MM.1S (cell line): ENCODE measurements at regions not wholly inside any gene's neighbourhood (a gene's known extent, or its start where the extent isn't known, plus 50 kb on each side); places are given as distances from the start of the nearest gene placed in this dataset.

ENCODE experiments used
- DNase-seq: peaks from one replicate; pipeline ENCODE4 v3.0.0-alpha.2; 2015
- H2AFZ ChIP-seq: fragments of 300-600 bp; sonication (generic); 2 replicates; pipeline ENCODE4 v1.6.0; 2016; ENCODE audit warnings: antibody characterized with exemption, low read length
- H3F3A ChIP-seq: fragments of 300-600 bp; sonication (generic); 2 replicates; pipeline ENCODE4 v1.6.1; 2016; ENCODE audit warnings: mild to moderate bottlenecking, antibody characterized with exemption, low read length, moderate library complexity, mixed read lengths; ENCODE audit not compliant: insufficient read depth
- H3K27ac ChIP-seq: fragments of 300-600 bp; sonication (generic); 2 replicates; pipeline ENCODE4 v1.5.1; 2016; ENCODE audit warnings: mild to moderate bottlenecking, low read length
- H3K27me3 ChIP-seq: fragments of 300-600 bp; sonication (generic); replicated peaks from 2 replicates; pipeline ENCODE4 v1.6.0; 2016; ENCODE audit warnings: low read length; ENCODE audit not compliant: insufficient read depth
- H3K36me3 ChIP-seq: fragments of 300-600 bp; sonication (generic); replicated peaks from 2 replicates; pipeline ENCODE4 v1.6.1; 2016; ENCODE audit warnings: mild to moderate bottlenecking, low read length, mixed read lengths; ENCODE audit not compliant: insufficient read depth
- H3K4me1 ChIP-seq: fragments of 300-600 bp; sonication (generic); 2 replicates; pipeline ENCODE4 v1.6.1; 2016; ENCODE audit warnings: low read length, mixed read lengths
- H3K4me2 ChIP-seq: fragments of 300-600 bp; sonication (generic); 2 replicates; pipeline ENCODE4 v1.6.0; 2016; ENCODE audit warnings: low read depth, low read length
- H3K4me3 ChIP-seq: fragments of 300-600 bp; sonication (generic); 2 replicates; pipeline ENCODE4 v1.5.1; 2016; ENCODE audit warnings: low read length, mixed read lengths
- H3K79me2 ChIP-seq: fragments of 300-600 bp; sonication (generic); 2 replicates; pipeline ENCODE4 v1.6.1; 2016; ENCODE audit warnings: mixed run types, low read length, mixed read lengths
- H3K9ac ChIP-seq: fragments of 300-600 bp; sonication (generic); 2 replicates; pipeline ENCODE4 v1.6.1; 2016; ENCODE audit warnings: low read length, mixed read lengths
- H3K9me2 ChIP-seq: fragments of 300-600 bp; sonication (generic); replicated peaks from 2 replicates; pipeline ENCODE4 v1.6.1; 2016; ENCODE audit warnings: mild to moderate bottlenecking, low read length, mixed read lengths; ENCODE audit not compliant: insufficient read depth
- H3K9me3 ChIP-seq: fragments of 300-600 bp; sonication (generic); replicated peaks from 2 replicates; pipeline ENCODE4 v1.6.1; 2016; ENCODE audit warnings: mild to moderate bottlenecking, low read length, mixed read lengths; ENCODE audit not compliant: insufficient read depth
- H4K20me1 ChIP-seq: fragments of 300-600 bp; sonication (generic); 2 replicates; pipeline ENCODE4 v1.6.1; 2016; ENCODE audit warnings: mild to moderate bottlenecking, low read length, moderate library complexity, mixed read lengths; ENCODE audit not compliant: insufficient read depth
- CTCF ChIP-seq: fragments of 300-600 bp; sonication (generic); IDR thresholded peaks from 2 replicates; pipeline ENCODE4 v1.5.1; 2016; ENCODE audit warnings: antibody characterized with exemption, low read length, mixed read lengths
- EZH2 ChIP-seq: fragments of 300-600 bp; sonication (generic); optimal IDR thresholded peaks from 2 replicates; pipeline ENCODE3; 2017; ENCODE audit warnings: low read depth, mild to moderate bottlenecking, antibody characterized with exemption, low read length, mixed read lengths
- EZH2phosphoT487 ChIP-seq: fragments of 300-600 bp; sonication (generic); IDR thresholded peaks from 2 replicates; pipeline ENCODE4 v1.6.1; 2018; ENCODE audit warnings: antibody characterized with exemption, low read length

- H3K9ac ChIP-seq, result no peak overlapping the region
- H3K4me2 ChIP-seq, result no peak overlapping the region
- H3K79me2 ChIP-seq, result no peaks in the 10 kb centered on the region
- no peak overlapping the region for H2AFZ ChIP-seq
- H3F3A ChIP-seq, result no peaks in the 10 kb centered on the region
- no peaks in the 10 kb centered on the region for H3K27me3 ChIP-seq
- no peak overlapping the region for H3K27ac ChIP-seq
- H3K4me3 ChIP-seq, result no peak overlapping the region
- H3K36me3 ChIP-seq, result no peaks in the 10 kb centered on the region
- H3K9me2 ChIP-seq, result no peaks in the 10 kb centered on the region
- H3K9me3 ChIP-seq, result no peaks in the 10 kb centered on the region
- H3K4me1 ChIP-seq, result no peaks in the 10 kb centered on the region
- DNase-seq, result no peak
- TF ChIP-seq CTCF, result no peak
- no peaks in the 10 kb centered on the region for H4K20me1 ChIP-seq
Observed at GRCh38 chr20:23165964-23166363, 79.8 kb upstream of the CD93 start.

GRCh38 chr20:23165307-23165750 lies 79.2 kb upstream of the CD93 start:
- no peak overlapping the region for H3K9ac ChIP-seq
- H3K36me3 ChIP-seq, result no peaks in the 10 kb centered on the region
- no peak overlapping the region for H2AFZ ChIP-seq
- H3K4me1 ChIP-seq, result no peaks in the 10 kb centered on the region
- no peak for DNase-seq
- no peaks in the 10 kb centered on the region for H3K9me3 ChIP-seq
- no peaks in the 10 kb centered on the region for H3F3A ChIP-seq
- H3K27ac ChIP-seq, result no peak overlapping the region
- H3K4me2 ChIP-seq, result no peak overlapping the region
- TF ChIP-seq CTCF (no peak), EZH2phosphoT487 (no peak), EZH2 (no peak)
- H3K9me2 ChIP-seq, result no peaks in the 10 kb centered on the region
- no peaks in the 10 kb centered on the region for H4K20me1 ChIP-seq
- H3K79me2 ChIP-seq, result no peaks in the 10 kb centered on the region
- H3K4me3 ChIP-seq, result no peak overlapping the region
- H3K27me3 ChIP-seq, result no peaks in the 10 kb centered on the region

GRCh38 chr20:23164176-23164601 lies 78.1 kb upstream of the CD93 start:
- no peak overlapping the region for H3K4me3 ChIP-seq
- DNase-seq, result no peak
- no peak overlapping the region for H2AFZ ChIP-seq
- H3K4me1 ChIP-seq, result no peaks in the 10 kb centered on the region
- H3K79me2 ChIP-seq, result no peaks in the 10 kb centered on the region
- H3K4me2 ChIP-seq, result no peak overlapping the region
- no peak overlapping the region for H3K9ac ChIP-seq
- H3K9me3 ChIP-seq, result no peaks in the 10 kb centered on the region
- H3K27me3 ChIP-seq, result no peaks in the 10 kb centered on the region
- TF ChIP-seq EZH2 (no peak), EZH2phosphoT487 (no peak), CTCF (no peak)
- H3F3A ChIP-seq, result no peaks in the 10 kb centered on the region
- H3K27ac ChIP-seq, result no peak overlapping the region
- no peaks in the 10 kb centered on the region for H3K36me3 ChIP-seq
- no peaks in the 10 kb centered on the region for H4K20me1 ChIP-seq
- H3K9me2 ChIP-seq, result no peaks in the 10 kb centered on the region

GRCh38 chr20:23163562-23163961 lies 77.4 kb upstream of the CD93 start:
- Histone ChIP-seq H3K9me2 (no peaks in the 10 kb centered on the region), H3K4me2 (no peak overlapping the region), H3F3A (no peaks in the 10 kb centered on the region), H3K79me2 (no peaks in the 10 kb centered on the region), H3K9me3 (no peaks in the 10 kb centered on the region), H3K4me1 (no peaks in the 10 kb centered on the region), H2AFZ (no peak overlapping the region), H3K27me3 (no peaks in the 10 kb centered on the region), H3K27ac (no peak overlapping the region), H3K36me3 (no peaks in the 10 kb centered on the region), H3K4me3 (no peak overlapping the region), H3K9ac (no peak overlapping the region), H4K20me1 (no peaks in the 10 kb centered on the region)
- DNase-seq, result no peak
- TF ChIP-seq EZH2 (no peak), EZH2phosphoT487 (no peak), CTCF (no peak)
